ENCODE measurements at regions not wholly inside any gene's neighbourhood (a gene's known extent, or its start where the extent isn't known, plus 50 kb on each side); places are given as distances from the start of the nearest gene placed in this dataset.
"Not testable (repeated sequence)": the region's sequence is repeated elsewhere in the genome, so short reads cannot be mapped to it uniquely, and the experiment has no call there.

GRCh38 chr7:94314413-94315410 lies 80.0 kb upstream of the COL1A2 start:
- DNase-seq (ENCODE audit: low spot score), result no peak

DNA sequence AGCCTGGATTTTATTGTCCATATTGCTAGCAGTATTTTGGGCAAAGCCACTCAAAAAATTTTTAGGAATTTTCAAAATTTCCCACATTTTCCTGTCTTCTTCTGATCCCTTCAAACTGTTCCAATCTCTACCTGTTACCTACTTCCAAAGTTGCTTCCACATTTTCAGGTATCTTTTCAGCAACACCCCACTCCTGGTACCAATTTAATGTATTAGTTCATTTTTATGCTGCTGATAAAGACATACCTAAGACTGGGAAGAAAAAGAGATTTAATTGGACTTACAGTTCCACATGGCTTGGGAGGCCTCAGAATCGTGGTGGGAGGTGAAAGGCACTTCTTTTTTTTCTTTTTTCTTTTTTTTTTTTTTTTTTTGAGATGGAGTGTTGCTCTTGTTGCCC lies 73.6 kb upstream of the COL1A2 start:
- DNase-seq (ENCODE audit: low spot score), result not testable (repeated sequence)

GRCh38 chr7:94323844-94324243 lies 70.9 kb upstream of the COL1A2 start:
- no peak for DNase-seq (ENCODE audit: low spot score)

- DNase-seq (ENCODE audit: low spot score), result no peak
Observed at GRCh38 chr7:94324380-94325121, 70.1 kb upstream of the COL1A2 start.

DNA sequence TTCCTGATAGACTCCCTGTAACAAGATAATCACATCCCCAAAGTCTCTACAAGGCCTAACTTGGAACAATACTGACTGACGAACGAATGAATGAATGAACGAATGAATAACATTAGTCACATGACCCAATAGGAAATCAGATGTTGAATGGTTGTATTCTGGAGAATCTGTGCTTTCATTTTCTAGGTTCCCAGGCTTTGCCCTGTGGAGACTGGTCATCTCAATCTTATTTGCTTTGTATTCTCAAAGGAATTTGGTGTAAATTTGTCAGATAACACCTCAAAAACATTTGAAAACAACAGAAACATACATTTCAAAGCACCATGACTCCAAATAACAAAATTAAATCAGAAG lies 69.6 kb upstream of the COL1A2 start:
- DNase-seq (ENCODE audit: low spot score), result no peak

- no peak for DNase-seq (ENCODE audit: low spot score)
Observed at GRCh38 chr7:94330269-94331020, 64.2 kb upstream of the COL1A2 start.

GRCh38 chr7:94332571-94332970 lies 62.1 kb upstream of the COL1A2 start:
- no peak for DNase-seq (ENCODE audit: low spot score)

GRCh38 chr7:94333810-94334209 lies 60.9 kb upstream of the COL1A2 start:
- no peak for DNase-seq (ENCODE audit: low spot score)

- DNase-seq (ENCODE audit: low spot score), result no peak
Observed at GRCh38 chr7:94335586-94335985, 59.1 kb upstream of the COL1A2 start.

GRCh38 chr7:94336009-94336408 lies 58.7 kb upstream of the COL1A2 start:
- no peak for DNase-seq (ENCODE audit: low spot score)

- DNase-seq (ENCODE audit: low spot score), result no peak
Observed at GRCh38 chr7:94338921-94339371, 55.7 kb upstream of the COL1A2 start.

- DNase-seq (ENCODE audit: low spot score), result no peak
Observed at GRCh38 chr7:94344826-94345225, 49.9 kb upstream of the COL1A2 start.

Measured in globus pallidus (tissue), 1 donor.